ENCODE measurements at regions not wholly inside any gene's neighbourhood (a gene's known extent, or its start where the extent isn't known, plus 50 kb on each side); places are given as distances from the start of the nearest gene placed in this dataset.

- Histone ChIP-seq H3K4me1 (ENCODE audit: control insufficient read depth, low read depth, low read length) (no peaks in the 10 kb centered on the region), H3K27ac (ENCODE audit: low read depth, low read length) (no peak overlapping the region), H3K4me2 (ENCODE audit: low read length) (no peak overlapping the region), H2AK5ac (ENCODE audit: low read length) (no peak overlapping the region), H3K4me3 (ENCODE audit: low read length) (no peak overlapping the region), H3K4ac (ENCODE audit: low read depth, low read length) (no peak overlapping the region), H3K79me2 (ENCODE audit: control insufficient read depth, insufficient read depth, low read length) (no peaks in the 10 kb centered on the region), H3K9ac (ENCODE audit: low read length) (no peak overlapping the region), H4K5ac (ENCODE audit: low read length) (no peak overlapping the region), H2BK120ac (ENCODE audit: low read depth, low read length) (no peak overlapping the region), H2BK5ac (ENCODE audit: low read length) (no peak overlapping the region), H4K8ac (ENCODE audit: low read depth, low read length) (no peak overlapping the region), H3K56ac (ENCODE audit: low read length) (no peak overlapping the region), H2BK15ac (replicated peaks; ENCODE audit: low read depth) (no peak overlapping the region), H3K18ac (ENCODE audit: low read length) (no peak overlapping the region), H3K79me1 (ENCODE audit: low read length) (no peaks in the 10 kb centered on the region), H3K36me3 (ENCODE audit: control insufficient read depth, insufficient read depth, low read length) (no peaks in the 10 kb centered on the region), H3K23ac (ENCODE audit: low read length) (no peak overlapping the region), H3K27me3 (ENCODE audit: insufficient read depth, low read length, poor library complexity) (no peaks in the 10 kb centered on the region)
- no peak for DNase-seq
- no CpG with 5 or more reads among the region's 6 CpGs for WGBS (ENCODE audit: extremely low coverage, insufficient coverage, low lambda C conversion rate)
Observed at GRCh38 chr4:58453956-58454355, 1343.8 kb upstream of the IGFBP7 start.

DNA sequence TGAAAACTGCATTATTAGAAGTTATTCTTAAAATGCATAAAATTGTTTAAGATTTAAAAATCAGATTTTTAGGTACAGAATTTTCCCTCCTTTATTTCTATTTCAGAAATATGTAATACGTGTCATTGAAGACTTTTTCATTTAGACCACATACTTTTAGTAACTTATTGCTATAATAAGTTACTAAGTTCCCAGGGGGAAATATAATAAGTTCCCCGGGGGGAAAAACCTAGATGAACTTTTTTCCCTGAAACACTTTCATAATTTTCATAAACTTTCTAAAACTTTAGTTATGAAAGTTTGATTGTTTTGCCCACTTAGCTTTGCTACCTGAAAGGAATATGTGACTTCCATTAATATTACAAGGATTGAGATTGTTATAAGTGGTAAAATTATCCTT lies 1341.5 kb upstream of the IGFBP7 start:
- Histone ChIP-seq H3K4me1 (ENCODE audit: control insufficient read depth, low read depth, low read length) (no peaks in the 10 kb centered on the region), H2BK120ac (ENCODE audit: low read depth, low read length) (no peak overlapping the region), H2AK5ac (ENCODE audit: low read length) (no peak overlapping the region), H2BK15ac (replicated peaks; ENCODE audit: low read depth) (no peak overlapping the region), H4K5ac (ENCODE audit: low read length) (no peak overlapping the region), H3K9ac (ENCODE audit: low read length) (no peak overlapping the region), H3K79me1 (ENCODE audit: low read length) (no peaks in the 10 kb centered on the region), H3K18ac (ENCODE audit: low read length) (no peak overlapping the region), H3K27ac (ENCODE audit: low read depth, low read length) (no peak overlapping the region), H3K4me3 (ENCODE audit: low read length) (no peak overlapping the region), H3K36me3 (ENCODE audit: control insufficient read depth, insufficient read depth, low read length) (no peaks in the 10 kb centered on the region), H3K79me2 (ENCODE audit: control insufficient read depth, insufficient read depth, low read length) (no peaks in the 10 kb centered on the region), H3K56ac (ENCODE audit: low read length) (no peak overlapping the region), H3K4me2 (ENCODE audit: low read length) (no peak overlapping the region), H2BK5ac (ENCODE audit: low read length) (no peak overlapping the region), H3K23ac (ENCODE audit: low read length) (no peak overlapping the region), H3K4ac (ENCODE audit: low read depth, low read length) (no peak overlapping the region), H3K27me3 (ENCODE audit: insufficient read depth, low read length, poor library complexity) (no peaks in the 10 kb centered on the region), H4K8ac (ENCODE audit: low read depth, low read length) (no peak overlapping the region)
- no peak for DNase-seq
- no CpG with 5 or more reads among the region's 2 CpGs for WGBS (ENCODE audit: extremely low coverage, insufficient coverage, low lambda C conversion rate)

GRCh38 chr4:58435871-58436270 lies 1325.7 kb upstream of the IGFBP7 start:
- H3K4ac ChIP-seq (ENCODE audit: low read depth, low read length) = no peak overlapping the region
- H3K79me1 ChIP-seq (ENCODE audit: low read length) = no peaks in the 10 kb centered on the region
- H3K4me3 ChIP-seq (ENCODE audit: low read length) = no peak overlapping the region
- no peak overlapping the region for H3K9ac ChIP-seq (ENCODE audit: low read length)
- H2BK5ac ChIP-seq (ENCODE audit: low read length) = no peak overlapping the region
- no peak overlapping the region for H2BK120ac ChIP-seq (ENCODE audit: low read depth, low read length)
- H2BK15ac ChIP-seq (replicated peaks; ENCODE audit: low read depth) = no peak overlapping the region
- no peaks in the 10 kb centered on the region for H3K79me2 ChIP-seq (ENCODE audit: control insufficient read depth, insufficient read depth, low read length)
- no peak for DNase-seq
- no peak overlapping the region for H2AK5ac ChIP-seq (ENCODE audit: low read length)
- no peak overlapping the region for H4K5ac ChIP-seq (ENCODE audit: low read length)
- H4K8ac ChIP-seq (ENCODE audit: low read depth, low read length) = no peak overlapping the region
- H3K23ac ChIP-seq (ENCODE audit: low read length) = no peak overlapping the region
- no peak overlapping the region for H3K18ac ChIP-seq (ENCODE audit: low read length)
- no peak overlapping the region for H3K27ac ChIP-seq (ENCODE audit: low read depth, low read length)
- WGBS (ENCODE audit: extremely low coverage, insufficient coverage, low lambda C conversion rate) = no CpG with 5 or more reads among the region's 11 CpGs
- no peaks in the 10 kb centered on the region for H3K36me3 ChIP-seq (ENCODE audit: control insufficient read depth, insufficient read depth, low read length)
- H3K4me1 ChIP-seq (ENCODE audit: control insufficient read depth, low read depth, low read length) = no peaks in the 10 kb centered on the region
- H3K4me2 ChIP-seq (ENCODE audit: low read length) = no peak overlapping the region
- H3K56ac ChIP-seq (ENCODE audit: low read length) = no peak overlapping the region
- no peaks in the 10 kb centered on the region for H3K27me3 ChIP-seq (ENCODE audit: insufficient read depth, low read length, poor library complexity)

- Histone ChIP-seq H3K18ac (ENCODE audit: low read length) (no peak overlapping the region), H3K23ac (ENCODE audit: low read length) (no peak overlapping the region), H3K79me1 (ENCODE audit: low read length) (no peaks in the 10 kb centered on the region), H3K27ac (ENCODE audit: low read depth, low read length) (no peak overlapping the region), H3K56ac (ENCODE audit: low read length) (no peak overlapping the region), H3K9ac (ENCODE audit: low read length) (no peak overlapping the region), H2BK15ac (replicated peaks; ENCODE audit: low read depth) (no peak overlapping the region), H2AK5ac (ENCODE audit: low read length) (no peak overlapping the region), H3K36me3 (ENCODE audit: control insufficient read depth, insufficient read depth, low read length) (no peaks in the 10 kb centered on the region), H3K79me2 (ENCODE audit: control insufficient read depth, insufficient read depth, low read length) (no peaks in the 10 kb centered on the region), H3K4me3 (ENCODE audit: low read length) (no peak overlapping the region), H4K8ac (ENCODE audit: low read depth, low read length) (no peak overlapping the region), H4K5ac (ENCODE audit: low read length) (no peak overlapping the region), H2BK120ac (ENCODE audit: low read depth, low read length) (no peak overlapping the region), H3K4ac (ENCODE audit: low read depth, low read length) (no peak overlapping the region), H2BK5ac (ENCODE audit: low read length) (no peak overlapping the region), H3K4me1 (ENCODE audit: control insufficient read depth, low read depth, low read length) (no peaks in the 10 kb centered on the region), H3K4me2 (ENCODE audit: low read length) (no peak overlapping the region), H3K27me3 (ENCODE audit: insufficient read depth, low read length, poor library complexity) (no peaks in the 10 kb centered on the region)
- no peak for DNase-seq
- no CpG with 5 or more reads among the region's 1 CpG for WGBS (ENCODE audit: extremely low coverage, insufficient coverage, low lambda C conversion rate)
Observed at GRCh38 chr4:58413849-58414248, 1303.7 kb upstream of the IGFBP7 start.

DNA sequence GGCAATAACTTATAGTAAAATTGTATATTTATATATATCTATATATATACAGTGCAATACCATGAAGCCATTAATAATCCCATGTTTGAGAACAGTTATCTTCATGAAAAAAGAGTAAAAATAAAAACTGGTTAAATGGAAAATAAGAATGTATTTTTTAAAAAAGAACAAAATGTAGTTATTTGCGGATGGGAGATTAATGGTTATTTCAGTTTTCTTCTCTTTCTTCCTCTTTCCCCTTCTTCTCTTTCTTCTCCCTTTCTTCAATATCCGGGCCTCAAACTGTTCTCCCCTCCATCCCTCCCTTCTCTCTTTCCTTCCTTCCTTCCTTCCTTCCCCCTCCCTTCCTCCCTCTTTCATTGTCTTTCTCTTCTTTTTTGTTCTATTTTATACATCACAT lies 1301.7 kb upstream of the IGFBP7 start:
- H3K18ac ChIP-seq (ENCODE audit: low read length) = no peak overlapping the region
- no peak overlapping the region for H3K27ac ChIP-seq (ENCODE audit: low read depth, low read length)
- H2BK120ac ChIP-seq (ENCODE audit: low read depth, low read length) = no peak overlapping the region
- no peaks in the 10 kb centered on the region for H3K27me3 ChIP-seq (ENCODE audit: insufficient read depth, low read length, poor library complexity)
- H3K36me3 ChIP-seq (ENCODE audit: control insufficient read depth, insufficient read depth, low read length) = no peaks in the 10 kb centered on the region
- H3K79me1 ChIP-seq (ENCODE audit: low read length) = no peaks in the 10 kb centered on the region
- no peak overlapping the region for H3K56ac ChIP-seq (ENCODE audit: low read length)
- H3K23ac ChIP-seq (ENCODE audit: low read length) = no peak overlapping the region
- H3K4me1 ChIP-seq (ENCODE audit: control insufficient read depth, low read depth, low read length) = no peaks in the 10 kb centered on the region
- no peak overlapping the region for H3K4ac ChIP-seq (ENCODE audit: low read depth, low read length)
- no peak overlapping the region for H2BK5ac ChIP-seq (ENCODE audit: low read length)
- no peak overlapping the region for H2BK15ac ChIP-seq (replicated peaks; ENCODE audit: low read depth)
- no peak overlapping the region for H4K5ac ChIP-seq (ENCODE audit: low read length)
- no peaks in the 10 kb centered on the region for H3K79me2 ChIP-seq (ENCODE audit: control insufficient read depth, insufficient read depth, low read length)
- H2AK5ac ChIP-seq (ENCODE audit: low read length) = no peak overlapping the region
- WGBS (ENCODE audit: extremely low coverage, insufficient coverage, low lambda C conversion rate) = 100% methylated on average over 1 of the region's 2 CpGs
- H3K9ac ChIP-seq (ENCODE audit: low read length) = no peak overlapping the region
- no peak for DNase-seq
- no peak overlapping the region for H3K4me3 ChIP-seq (ENCODE audit: low read length)
- H3K4me2 ChIP-seq (ENCODE audit: low read length) = no peak overlapping the region
- H4K8ac ChIP-seq (ENCODE audit: low read depth, low read length) = no peak overlapping the region

DNA sequence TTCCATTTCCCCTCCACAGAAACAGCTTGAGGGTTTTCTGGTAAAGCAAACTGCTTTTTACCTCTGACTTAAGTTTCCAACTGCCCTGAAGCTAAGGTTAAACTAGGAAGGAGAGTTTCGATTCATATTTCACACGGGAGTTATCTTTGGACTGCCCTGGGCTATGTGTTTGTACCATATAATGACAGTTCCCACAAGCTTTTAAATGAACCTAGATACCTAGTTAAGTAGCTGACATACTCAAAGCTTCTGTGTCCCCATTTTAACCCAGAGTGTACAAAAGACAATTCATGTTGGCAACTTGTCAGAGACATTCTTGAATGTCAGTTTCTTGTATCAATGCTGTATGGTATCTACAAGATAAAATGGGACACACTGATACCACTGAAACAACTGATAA lies 1296.6 kb upstream of the IGFBP7 start:
- Histone ChIP-seq H3K4me3 (ENCODE audit: low read length) (no peak overlapping the region), H3K79me2 (ENCODE audit: control insufficient read depth, insufficient read depth, low read length) (no peaks in the 10 kb centered on the region), H2BK5ac (ENCODE audit: low read length) (no peak overlapping the region), H2BK15ac (replicated peaks; ENCODE audit: low read depth) (no peak overlapping the region), H3K36me3 (ENCODE audit: control insufficient read depth, insufficient read depth, low read length) (no peaks in the 10 kb centered on the region), H3K27ac (ENCODE audit: low read depth, low read length) (no peak overlapping the region), H4K8ac (ENCODE audit: low read depth, low read length) (no peak overlapping the region), H3K18ac (ENCODE audit: low read length) (no peak overlapping the region), H4K5ac (ENCODE audit: low read length) (no peak overlapping the region), H3K79me1 (ENCODE audit: low read length) (no peaks in the 10 kb centered on the region), H3K4me2 (ENCODE audit: low read length) (no peak overlapping the region), H3K27me3 (ENCODE audit: insufficient read depth, low read length, poor library complexity) (no peaks in the 10 kb centered on the region), H3K4me1 (ENCODE audit: control insufficient read depth, low read depth, low read length) (no peaks in the 10 kb centered on the region), H3K23ac (ENCODE audit: low read length) (no peak overlapping the region), H3K9ac (ENCODE audit: low read length) (no peak overlapping the region), H2BK120ac (ENCODE audit: low read depth, low read length) (no peak overlapping the region), H2AK5ac (ENCODE audit: low read length) (no peak overlapping the region), H3K4ac (ENCODE audit: low read depth, low read length) (no peak overlapping the region), H3K56ac (ENCODE audit: low read length) (no peak overlapping the region)
- DNase-seq = no peak
- WGBS (ENCODE audit: extremely low coverage, insufficient coverage, low lambda C conversion rate) = no CpG with 5 or more reads among the region's 2 CpGs

All from mesendoderm (in vitro differentiated cells).